ENCODE measurements at regions not wholly inside any gene's neighbourhood (a gene's known extent, or its start where the extent isn't known, plus 50 kb on each side); places are given as distances from the start of the nearest gene placed in this dataset.
"Not testable (repeated sequence)": the region's sequence is repeated elsewhere in the genome, so short reads cannot be mapped to it uniquely, and the experiment has no call there.

- no peak for DNase-seq
- intact Hi-C loops (cut with DNase I), result no loop called here
Observed at GRCh38 chr5:135279328-135279727, 119.7 kb downstream of the MACROH2A1 start.

GRCh38 chr5:135276151-135276550, 122.9 kb downstream of the MACROH2A1 start:
- DNase-seq, result no peak
- intact Hi-C loops (cut with DNase I), result no loop called here

- intact Hi-C loops (cut with DNase I), result no loop called here
- peak in 1 of 10 donors; percentile 63 for DNase-seq
Observed at GRCh38 chr5:135273212-135273611, 125.8 kb downstream of the MACROH2A1 start.

GRCh38 chr5:135272311-135272805, 126.7 kb downstream of the MACROH2A1 start:
- DNase-seq, result no peak
- intact Hi-C loops (cut with DNase I), result no loop called here

GRCh38 chr5:135271533-135272310, 127.3 kb downstream of the MACROH2A1 start:
- intact Hi-C loops (cut with DNase I), result no loop called here
- DNase-seq, result no peak

GRCh38 chr5:135269931-135270421, 129.1 kb downstream of the MACROH2A1 start:
- no peak for DNase-seq

GRCh38 chr5:135269199-135269598, 129.8 kb downstream of the MACROH2A1 start:
- intact Hi-C loops (cut with DNase I), result no loop called here
- no peak for DNase-seq

More at GRCh38 chr5:135269931-135270421, 129.1 kb downstream of the MACROH2A1 start:
- intact Hi-C loops (cut with DNase I), result no loop called here

GRCh38 chr5:135266975-135267374, 132.1 kb downstream of the MACROH2A1 start:
- DNase-seq, result no peak
- intact Hi-C loops (cut with DNase I), result no loop called here

- no peak for DNase-seq
- intact Hi-C loops (cut with DNase I), result no loop called here
Observed at GRCh38 chr5:135266303-135266635, 132.8 kb downstream of the MACROH2A1 start.

GRCh38 chr5:135265497-135266302, 133.3 kb downstream of the MACROH2A1 start:
- DNase-seq, result no peak
- intact Hi-C loops (cut with DNase I), result no loop called here

GRCh38 chr5:135264451-135265440, 134.3 kb downstream of the MACROH2A1 start:
- intact Hi-C loops (cut with DNase I), result no loop called here

GRCh38 chr5:135263022-135263668, 135.9 kb downstream of the MACROH2A1 start:
- intact Hi-C loops (cut with DNase I), result no loop called here

More at GRCh38 chr5:135264451-135265440, 134.3 kb downstream of the MACROH2A1 start:
- no peak for DNase-seq

GRCh38 chr5:135262364-135262763, 136.7 kb downstream of the MACROH2A1 start:
- intact Hi-C loops (cut with DNase I), result no loop called here
- no peak for DNase-seq

More at GRCh38 chr5:135263022-135263668, 135.9 kb downstream of the MACROH2A1 start:
- DNase-seq, result no peak

GRCh38 chr5:135260108-135260507, 138.9 kb downstream of the MACROH2A1 start:
- DNase-seq; intact Hi-C loops (cut with DNase I): not testable (repeated sequence)

- DNase-seq, result no peak
Observed at GRCh38 chr5:135255461-135256178, 143.4 kb downstream of the MACROH2A1 start.

GRCh38 chr5:135254183-135254582, 144.8 kb downstream of the MACROH2A1 start:
- intact Hi-C loops (cut with DNase I), result no loop called here
- peak in 1 of 10 donors; percentile 42 for DNase-seq

More at GRCh38 chr5:135255461-135256178, 143.4 kb downstream of the MACROH2A1 start:
- intact Hi-C loops (cut with DNase I), result no loop called here

- intact Hi-C loops (cut with DNase I), result no loop called here
- no peak for DNase-seq
Observed at GRCh38 chr5:135253601-135254178, 145.3 kb downstream of the MACROH2A1 start.

- intact Hi-C loops (cut with DNase I), result no loop called here
- DNase-seq, result peak in 1 of 10 donors; percentile 83
Observed at GRCh38 chr5:135251093-135251492, 147.9 kb downstream of the MACROH2A1 start.
